ENCODE measurements at regions not wholly inside any gene's neighbourhood (a gene's known extent, or its start where the extent isn't known, plus 50 kb on each side); places are given as distances from the start of the nearest gene placed in this dataset.

DNA sequence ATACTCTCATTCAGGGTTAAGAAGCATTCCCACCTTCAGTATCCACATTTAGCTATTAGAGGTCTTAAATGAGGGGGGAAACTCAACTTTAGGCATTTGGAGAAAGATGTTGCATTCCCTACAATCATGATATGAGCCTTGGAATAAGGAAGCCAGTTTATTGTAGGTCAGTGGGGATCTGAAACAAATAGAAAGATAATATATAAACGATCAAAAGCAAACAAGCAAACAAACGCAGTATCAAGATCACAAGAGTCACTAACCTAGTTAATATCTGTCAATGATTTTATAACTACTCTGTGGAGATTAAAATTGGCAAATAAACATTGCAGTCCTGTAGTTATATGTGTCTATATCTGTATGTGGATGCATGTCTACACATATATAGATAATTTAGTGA is 152.4 kb upstream of the LRATD1 start:
- TF ChIP-seq, protein P1, sequence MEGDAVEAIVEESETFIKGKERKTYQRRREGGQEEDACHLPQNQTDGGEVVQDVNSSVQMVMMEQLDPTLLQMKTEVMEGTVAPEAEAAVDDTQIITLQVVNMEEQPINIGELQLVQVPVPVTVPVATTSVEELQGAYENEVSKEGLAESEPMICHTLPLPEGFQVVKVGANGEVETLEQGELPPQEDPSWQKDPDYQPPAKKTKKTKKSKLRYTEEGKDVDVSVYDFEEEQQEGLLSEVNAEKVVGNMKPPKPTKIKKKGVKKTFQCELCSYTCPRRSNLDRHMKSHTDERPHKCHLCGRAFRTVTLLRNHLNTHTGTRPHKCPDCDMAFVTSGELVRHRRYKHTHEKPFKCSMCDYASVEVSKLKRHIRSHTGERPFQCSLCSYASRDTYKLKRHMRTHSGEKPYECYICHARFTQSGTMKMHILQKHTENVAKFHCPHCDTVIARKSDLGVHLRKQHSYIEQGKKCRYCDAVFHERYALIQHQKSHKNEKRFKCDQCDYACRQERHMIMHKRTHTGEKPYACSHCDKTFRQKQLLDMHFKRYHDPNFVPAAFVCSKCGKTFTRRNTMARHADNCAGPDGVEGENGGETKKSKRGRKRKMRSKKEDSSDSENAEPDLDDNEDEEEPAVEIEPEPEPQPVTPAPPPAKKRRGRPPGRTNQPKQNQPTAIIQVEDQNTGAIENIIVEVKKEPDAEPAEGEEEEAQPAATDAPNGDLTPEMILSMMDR (IDR thresholded peaks at IDR 0.05), result no peak
- no peak for TF ChIP-seq POLR2A (IDR thresholded peaks at IDR 0.05)

Data from testis (tissue), 2 donors.